ENCODE measurements at regions not wholly inside any gene's neighbourhood (a gene's known extent, or its start where the extent isn't known, plus 50 kb on each side); places are given as distances from the start of the nearest gene placed in this dataset.

GRCh38 chr3:127410678-127411077 is 122.8 kb upstream of the PRR20G start:
- no peaks in the 10 kb centered on the region for H3K36me3 ChIP-seq
- no peaks in the 10 kb centered on the region for H3K4me1 ChIP-seq (ENCODE audit: control insufficient read depth in 1 of 2, low read depth in 2 of 2)
- no peak overlapping the region for H3K4me3 ChIP-seq
- no peak for TF ChIP-seq CTCF (IDR thresholded peaks at IDR 0.05)
- no peak for ATAC-seq (ENCODE audit: insufficient number of reproducible peaks, low FRiP score, low read depth)
- H3K27ac ChIP-seq, result no peak overlapping the region
- no peak for DNase-seq (ENCODE audit: low spot score)
- no peaks in the 10 kb centered on the region for H3K9me3 ChIP-seq
- no peaks in the 10 kb centered on the region for H3K27me3 ChIP-seq (replicated peaks; ENCODE audit: insufficient read depth)

GRCh38 chr3:127410137-127410488 is 122.3 kb upstream of the PRR20G start:
- no peaks in the 10 kb centered on the region for H3K9me3 ChIP-seq
- TF ChIP-seq CTCF (IDR thresholded peaks at IDR 0.05), result no peak
- DNase-seq (ENCODE audit: low spot score) (no peak), ATAC-seq (ENCODE audit: insufficient number of reproducible peaks, low FRiP score, low read depth) (no peak)
- no peak overlapping the region for H3K4me3 ChIP-seq
- no peaks in the 10 kb centered on the region for H3K4me1 ChIP-seq (ENCODE audit: control insufficient read depth in 1 of 2, low read depth in 2 of 2)
- H3K27ac ChIP-seq, result no peak overlapping the region
- no peaks in the 10 kb centered on the region for H3K36me3 ChIP-seq
- H3K27me3 ChIP-seq (replicated peaks; ENCODE audit: insufficient read depth), result no peaks in the 10 kb centered on the region

GRCh38 chr3:127409421-127410136 is 121.7 kb upstream of the PRR20G start:
- H3K27ac ChIP-seq, result no peak overlapping the region
- no peaks in the 10 kb centered on the region for H3K4me1 ChIP-seq (ENCODE audit: control insufficient read depth in 1 of 2, low read depth in 2 of 2)
- DNase-seq (ENCODE audit: low spot score) (no peak), ATAC-seq (ENCODE audit: insufficient number of reproducible peaks, low FRiP score, low read depth) (no peak)
- TF ChIP-seq CTCF (IDR thresholded peaks at IDR 0.05), result no peak
- no peaks in the 10 kb centered on the region for H3K9me3 ChIP-seq
- H3K4me3 ChIP-seq, result no peak overlapping the region
- H3K27me3 ChIP-seq (replicated peaks; ENCODE audit: insufficient read depth), result no peaks in the 10 kb centered on the region
- H3K36me3 ChIP-seq, result no peaks in the 10 kb centered on the region

- DNase-seq (ENCODE audit: low spot score) (no peak), ATAC-seq (ENCODE audit: insufficient number of reproducible peaks, low FRiP score, low read depth) (no peak)
- no peaks in the 10 kb centered on the region for H3K27me3 ChIP-seq (replicated peaks; ENCODE audit: insufficient read depth)
- no peak for TF ChIP-seq CTCF (IDR thresholded peaks at IDR 0.05)
- no peaks in the 10 kb centered on the region for H3K9me3 ChIP-seq
- H3K4me3 ChIP-seq, result no peak overlapping the region
- no peaks in the 10 kb centered on the region for H3K4me1 ChIP-seq (ENCODE audit: control insufficient read depth in 1 of 2, low read depth in 2 of 2)
- no peak overlapping the region for H3K27ac ChIP-seq
- no peaks in the 10 kb centered on the region for H3K36me3 ChIP-seq
Measured at GRCh38 chr3:127408684-127409420, 121.0 kb upstream of the PRR20G start.

- no peak overlapping the region for H3K27ac ChIP-seq
- H3K4me1 ChIP-seq (ENCODE audit: control insufficient read depth in 1 of 2, low read depth in 2 of 2), result no peaks in the 10 kb centered on the region
- no peaks in the 10 kb centered on the region for H3K9me3 ChIP-seq
- DNase-seq (ENCODE audit: low spot score) (no peak), ATAC-seq (ENCODE audit: insufficient number of reproducible peaks, low FRiP score, low read depth) (no peak)
- no peaks in the 10 kb centered on the region for H3K27me3 ChIP-seq (replicated peaks; ENCODE audit: insufficient read depth)
- TF ChIP-seq CTCF (IDR thresholded peaks at IDR 0.05), result no peak
- H3K4me3 ChIP-seq, result no peak overlapping the region
- no peaks in the 10 kb centered on the region for H3K36me3 ChIP-seq
Measured at GRCh38 chr3:127408022-127408683, 120.3 kb upstream of the PRR20G start.

Measured in thoracic aorta (tissue), 2 donors.